ENCODE measurements at regions not wholly inside any gene's neighbourhood (a gene's known extent, or its start where the extent isn't known, plus 50 kb on each side); places are given as distances from the start of the nearest gene placed in this dataset.

GRCh38 chr2:23124214-23124750 is 260.7 kb upstream of the KLHL29 start:
- no peak for DNase-seq (ENCODE audit: low read depth)
- no peak for TF ChIP-seq CTCF (IDR thresholded peaks at IDR 0.05; ENCODE audit: control insufficient read depth, extremely low read depth, insufficient read depth)
- no peak overlapping the region for H3K4me3 ChIP-seq (ENCODE audit: low read depth, low read length)

GRCh38 chr2:23127465-23127864 is 257.5 kb upstream of the KLHL29 start:
- no peak for TF ChIP-seq CTCF (IDR thresholded peaks at IDR 0.05; ENCODE audit: control insufficient read depth, extremely low read depth, insufficient read depth)
- DNase-seq (ENCODE audit: low read depth), result no peak

GRCh38 chr2:23128684-23129292 is 256.2 kb upstream of the KLHL29 start:
- no peak for TF ChIP-seq CTCF (IDR thresholded peaks at IDR 0.05; ENCODE audit: control insufficient read depth, extremely low read depth, insufficient read depth)
- DNase-seq (ENCODE audit: low read depth), result no peak
- H3K4me3 ChIP-seq (ENCODE audit: low read depth, low read length), result no peak overlapping the region

More at GRCh38 chr2:23127465-23127864, 257.5 kb upstream of the KLHL29 start:
- no peak overlapping the region for H3K4me3 ChIP-seq (ENCODE audit: low read depth, low read length)

GRCh38 chr2:23131066-23131575 is 253.9 kb upstream of the KLHL29 start:
- DNase-seq (ENCODE audit: low read depth), result no peak
- TF ChIP-seq CTCF (IDR thresholded peaks at IDR 0.05; ENCODE audit: control insufficient read depth, extremely low read depth, insufficient read depth), result no peak
- H3K4me3 ChIP-seq (ENCODE audit: low read depth, low read length), result no peak overlapping the region

GRCh38 chr2:23132000-23132399 is 253.0 kb upstream of the KLHL29 start:
- no peak for DNase-seq (ENCODE audit: low read depth)
- no peak overlapping the region for H3K4me3 ChIP-seq (ENCODE audit: low read depth, low read length)
- TF ChIP-seq CTCF (IDR thresholded peaks at IDR 0.05; ENCODE audit: control insufficient read depth, extremely low read depth, insufficient read depth), result no peak

GRCh38 chr2:23132823-23133595 is 252.0 kb upstream of the KLHL29 start:
- H3K4me3 ChIP-seq (ENCODE audit: low read depth, low read length), result no peak overlapping the region
- no peak for DNase-seq (ENCODE audit: low read depth)
- TF ChIP-seq CTCF (IDR thresholded peaks at IDR 0.05; ENCODE audit: control insufficient read depth, extremely low read depth, insufficient read depth), result no peak

Measured in LNCaP clone FGC (cell line).